ENCODE measurements at regions not wholly inside any gene's neighbourhood (a gene's known extent, or its start where the extent isn't known, plus 50 kb on each side); places are given as distances from the start of the nearest gene placed in this dataset.

DNA sequence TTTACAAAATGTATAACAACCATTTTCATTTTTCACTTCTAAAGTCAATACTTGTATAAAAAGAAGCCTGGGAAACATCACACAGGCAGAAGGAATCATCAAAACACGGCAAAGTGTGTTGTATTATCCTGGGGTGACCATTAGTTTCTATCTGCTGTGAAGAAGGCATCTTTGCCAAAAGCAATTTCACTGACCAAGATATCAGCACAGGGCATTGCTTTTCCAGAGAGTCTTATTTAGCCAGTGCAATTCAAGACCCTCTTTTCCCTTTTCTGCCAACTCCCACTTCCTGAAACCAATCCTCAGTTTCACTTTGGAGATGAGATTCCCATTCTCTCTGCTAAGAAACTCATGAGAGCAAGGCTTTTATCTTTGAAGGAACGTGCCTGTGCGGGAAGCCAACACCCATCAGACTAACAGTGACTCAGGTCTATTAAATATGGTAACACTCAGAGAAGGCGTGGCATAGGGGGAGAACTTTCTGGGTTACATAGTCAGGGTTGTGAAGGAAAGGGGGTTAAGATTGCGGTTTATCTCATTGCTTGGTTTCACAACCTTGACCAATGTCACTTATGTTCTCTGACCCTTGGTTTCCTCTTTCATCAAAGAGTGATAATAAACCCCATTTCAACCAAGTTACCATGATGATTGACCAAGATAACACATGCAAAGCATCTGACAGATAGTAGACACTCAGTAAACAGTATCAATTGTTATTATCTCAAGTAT lies 666.9 kb upstream of the KLF4 start:
- no peak for DNase-seq
- intact Hi-C loops (cut with micrococcal nuclease): no loop called here
- Mint-ChIP-seq H3K27me3 (no peaks in the 10 kb centered on the region), H3K9me3 (no peaks in the 10 kb centered on the region), H3K27ac (no peak overlapping the region), H3K36me3 (no peaks in the 10 kb centered on the region), H3K4me1 (ENCODE audit: low read depth) (no peaks in the 10 kb centered on the region), H3K4me3 (no peak overlapping the region)
- CTCF ChIA-PET: no interaction called here
- POLR2A ChIA-PET: no interaction called here

DNA sequence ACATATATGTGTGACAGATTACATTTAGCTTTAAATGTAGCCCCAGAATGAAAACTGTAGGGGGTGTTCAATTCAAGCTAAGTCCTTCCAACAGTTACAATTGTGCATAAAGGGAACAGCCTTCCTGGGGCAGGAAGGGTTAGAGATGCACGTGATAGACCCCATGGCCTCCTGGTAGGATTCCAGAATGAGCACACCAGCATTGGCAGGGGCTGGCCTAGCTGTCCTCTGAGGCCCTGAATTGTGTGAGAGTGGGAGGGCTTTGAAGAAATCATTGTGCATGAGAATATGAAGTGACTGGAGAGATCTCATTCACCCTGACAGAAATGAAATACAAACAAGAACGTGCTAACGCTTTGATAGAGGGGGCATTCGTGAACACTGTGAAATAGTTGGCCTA lies 663.8 kb upstream of the KLF4 start:
- H3K4me3 Mint-ChIP-seq: no peak overlapping the region
- no peaks in the 10 kb centered on the region for H3K36me3 Mint-ChIP-seq
- CTCF ChIA-PET: no interaction called here

DNA sequence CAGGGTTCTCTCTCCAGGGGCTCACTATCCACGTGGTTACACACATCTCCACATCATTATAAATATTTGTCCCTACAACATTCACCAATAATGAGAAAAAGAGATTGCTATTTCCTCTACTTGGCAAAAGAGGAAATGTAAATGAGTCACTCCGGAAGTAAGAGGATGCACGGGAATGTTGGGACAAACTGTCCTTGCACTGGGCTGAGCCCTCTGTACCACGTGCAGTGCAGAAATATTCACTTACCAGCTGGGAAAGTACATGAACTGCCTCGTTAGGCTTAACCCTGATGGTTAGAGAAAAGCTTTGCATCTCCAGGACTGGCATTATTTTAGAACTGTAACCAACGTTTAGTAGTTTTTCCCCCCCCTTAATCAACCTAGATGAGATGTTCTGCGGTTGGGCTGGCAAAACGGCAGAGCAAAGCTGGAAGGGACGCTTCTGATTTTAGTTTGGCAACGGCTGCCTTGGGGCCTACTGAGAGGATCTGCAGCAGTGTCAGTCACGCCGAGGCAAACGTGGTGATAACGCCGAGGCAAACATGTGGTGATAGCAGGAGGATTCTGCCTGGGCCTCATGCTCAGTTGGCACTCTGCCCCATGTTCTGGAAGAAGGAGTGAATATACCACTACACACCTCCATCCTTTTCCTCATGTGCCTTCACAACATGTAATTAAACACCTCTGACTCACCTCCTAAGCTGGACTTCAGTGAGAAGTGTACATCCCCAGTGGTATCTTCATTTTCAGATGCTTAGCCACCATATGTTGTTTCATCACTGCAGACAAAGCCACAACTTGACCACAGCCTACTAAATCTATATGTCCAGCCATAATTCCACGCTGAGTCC lies 661.4 kb upstream of the KLF4 start:
- H3K9me3 Mint-ChIP-seq: peaks cover 14% of the 10 kb centered on the region
- H3K4me3 Mint-ChIP-seq: no peak overlapping the region
- ChIA-PET POLR2A (no interaction called here), CTCF (no interaction called here)
- no peaks in the 10 kb centered on the region for H3K4me1 Mint-ChIP-seq (ENCODE audit: low read depth)
- H3K27me3 Mint-ChIP-seq: no peaks in the 10 kb centered on the region
- DNase-seq: no peak
- no peaks in the 10 kb centered on the region for H3K36me3 Mint-ChIP-seq
- intact Hi-C loops (cut with micrococcal nuclease): no loop called here
- H3K27ac Mint-ChIP-seq: no peak overlapping the region

More for the DNA sequence above, 663.8 kb upstream of the KLF4 start:
- Mint-ChIP-seq H3K27ac (no peak overlapping the region), H3K27me3 (no peaks in the 10 kb centered on the region), H3K4me1 (ENCODE audit: low read depth) (no peaks in the 10 kb centered on the region), H3K9me3 (no peaks in the 10 kb centered on the region)
- intact Hi-C loops (cut with micrococcal nuclease): no loop called here
- no peak for DNase-seq
- POLR2A ChIA-PET: no interaction called here

DNA sequence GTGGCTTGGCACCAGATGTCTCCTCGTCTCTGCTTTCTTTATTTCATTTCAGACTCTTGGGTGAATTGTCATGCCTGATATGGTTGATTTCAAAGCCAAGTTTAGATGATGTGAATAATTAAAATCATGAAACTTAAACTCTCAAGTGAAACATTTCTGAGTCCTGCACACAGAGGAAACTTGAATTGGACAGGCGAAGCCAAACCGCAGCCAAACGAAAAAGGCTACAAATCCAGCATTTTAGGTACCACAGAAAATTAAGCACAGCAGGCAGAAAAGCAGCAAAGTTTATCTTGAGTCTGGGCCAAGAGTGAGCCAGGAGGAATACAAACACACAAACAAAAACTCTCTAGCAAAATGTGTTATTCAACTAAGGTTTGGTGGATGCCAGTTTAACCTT lies 659.8 kb upstream of the KLF4 start:
- CTCF ChIA-PET: no interaction called here
- H3K9me3 Mint-ChIP-seq: peaks cover 20% of the 10 kb centered on the region
- POLR2A ChIA-PET: no interaction called here
- H3K4me3 Mint-ChIP-seq: no peak overlapping the region
- DNase-seq: no peak
- H3K36me3 Mint-ChIP-seq: no peaks in the 10 kb centered on the region
- intact Hi-C loops (cut with micrococcal nuclease): no loop called here
- no peak overlapping the region for H3K27ac Mint-ChIP-seq
- H3K4me1 Mint-ChIP-seq (ENCODE audit: low read depth): no peaks in the 10 kb centered on the region
- H3K27me3 Mint-ChIP-seq: no peaks in the 10 kb centered on the region

DNA sequence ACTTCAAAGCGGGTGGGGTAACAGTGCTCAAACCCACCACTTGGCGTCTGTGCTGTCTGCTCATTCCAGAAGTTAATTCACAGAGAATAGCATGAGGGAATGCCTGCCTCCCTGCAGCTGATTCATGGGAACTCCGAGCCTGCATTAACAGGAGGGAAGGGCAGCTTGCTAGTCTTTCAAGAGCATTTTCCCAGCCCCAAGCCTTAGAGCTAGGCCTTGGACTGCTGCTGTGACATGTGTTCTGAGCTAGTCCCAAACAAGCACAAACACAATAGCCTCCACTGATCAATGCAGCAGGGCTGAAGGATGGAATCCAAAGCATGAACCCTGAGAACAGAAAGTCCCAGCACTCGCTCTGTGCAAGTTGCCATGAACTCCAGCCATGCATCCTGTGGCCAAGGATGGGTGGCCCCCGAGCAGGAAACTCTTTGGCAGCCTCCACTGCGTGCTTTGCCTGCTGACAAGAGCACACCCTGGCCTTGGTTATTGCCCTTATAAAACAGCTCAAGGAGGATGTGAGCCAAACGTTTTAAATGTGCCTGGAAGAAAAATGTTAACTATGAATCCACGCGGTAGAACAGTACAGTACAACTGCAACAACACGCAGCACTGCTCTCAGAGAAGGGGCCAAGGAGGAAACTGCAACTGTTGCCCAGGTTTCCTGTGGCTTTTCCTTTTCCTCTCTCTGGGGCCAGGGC lies 653.1 kb upstream of the KLF4 start:
- Mint-ChIP-seq H3K4me3 (no peak overlapping the region), H3K27me3 (no peaks in the 10 kb centered on the region), H3K4me1 (ENCODE audit: low read depth) (no peaks in the 10 kb centered on the region), H3K27ac (no peak overlapping the region), H3K9me3 (peaks cover 18% of the 10 kb centered on the region), H3K36me3 (no peaks in the 10 kb centered on the region)
- ChIA-PET POLR2A (no interaction called here), CTCF (no interaction called here)
- intact Hi-C loops (cut with micrococcal nuclease): no loop called here
- no peak for DNase-seq

DNA sequence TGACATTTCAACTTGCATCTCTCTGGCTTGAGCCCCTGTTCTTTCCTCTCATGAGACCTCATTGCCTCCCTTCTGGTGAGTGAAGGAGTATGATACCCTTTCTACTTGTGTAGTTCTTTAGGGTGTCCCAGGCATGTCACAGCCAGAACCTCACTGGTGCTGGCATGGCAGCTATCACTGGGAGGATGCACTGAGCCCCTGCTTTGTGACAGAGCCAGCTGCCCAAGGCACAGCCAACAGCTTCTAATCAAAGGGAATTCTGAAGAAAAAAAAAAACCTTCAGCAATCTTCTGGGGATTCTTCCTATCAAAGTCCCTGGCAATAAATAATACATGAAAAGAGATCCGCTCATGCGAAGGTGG lies 652.6 kb upstream of the KLF4 start:
- CTCF ChIA-PET: no interaction called here

DNA sequence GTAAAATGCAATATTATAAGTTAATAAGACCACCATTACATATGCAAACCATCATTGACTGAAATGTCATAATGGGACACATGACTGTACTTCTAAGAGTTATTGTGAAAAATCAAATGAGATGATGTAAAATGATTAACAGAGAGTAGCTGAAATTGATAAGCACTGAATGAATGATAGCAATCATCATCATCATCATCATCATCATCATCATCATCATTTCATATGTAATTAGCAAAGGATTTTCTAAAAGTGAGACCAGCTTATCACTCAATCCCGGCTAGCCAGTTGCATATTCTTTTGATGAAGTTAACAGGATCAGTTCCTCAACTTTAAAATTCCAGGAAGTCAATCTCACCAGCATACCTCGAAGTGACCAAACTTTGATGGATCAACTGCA lies 650.3 kb upstream of the KLF4 start:
- ChIA-PET POLR2A (no interaction called here), CTCF (no interaction called here)
- intact Hi-C loops (cut with micrococcal nuclease): no loop called here
- Mint-ChIP-seq H3K9me3 (peaks cover 2% of the 10 kb centered on the region), H3K4me3 (no peak overlapping the region), H3K36me3 (no peaks in the 10 kb centered on the region), H3K27me3 (no peaks in the 10 kb centered on the region), H3K4me1 (ENCODE audit: low read depth) (no peaks in the 10 kb centered on the region), H3K27ac (no peak overlapping the region)
- DNase-seq: no peak

More for the DNA sequence above, 652.6 kb upstream of the KLF4 start:
- intact Hi-C loops (cut with micrococcal nuclease): no loop called here
- no peaks in the 10 kb centered on the region for H3K27me3 Mint-ChIP-seq
- H3K36me3 Mint-ChIP-seq: no peaks in the 10 kb centered on the region
- DNase-seq: no peak
- no peaks in the 10 kb centered on the region for H3K4me1 Mint-ChIP-seq (ENCODE audit: low read depth)
- no peak overlapping the region for H3K4me3 Mint-ChIP-seq
- no peak overlapping the region for H3K27ac Mint-ChIP-seq
- POLR2A ChIA-PET: no interaction called here
- H3K9me3 Mint-ChIP-seq: peaks cover 14% of the 10 kb centered on the region

DNA sequence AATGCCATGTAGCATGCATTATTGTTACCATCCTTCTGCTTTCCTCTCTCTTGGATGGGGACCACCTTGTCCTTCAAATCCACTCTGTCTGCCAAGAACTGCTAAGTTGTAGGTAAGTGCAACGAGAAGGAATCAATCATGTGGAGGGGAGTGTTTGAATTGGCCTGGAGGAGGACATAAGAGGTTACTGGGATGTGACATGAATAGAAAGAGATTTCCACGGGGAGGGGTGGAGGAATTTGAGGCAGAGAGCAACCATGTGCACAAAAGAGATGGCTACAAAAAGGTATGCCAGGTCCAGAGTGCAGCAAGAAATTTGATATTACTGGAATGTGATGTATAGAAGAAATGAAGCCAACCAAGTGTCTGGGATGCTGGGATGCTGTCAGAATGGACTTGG lies 648.9 kb upstream of the KLF4 start:
- Mint-ChIP-seq H3K4me3 (no peak overlapping the region), H3K27ac (no peak overlapping the region)
- POLR2A ChIA-PET: no interaction called here

DNA sequence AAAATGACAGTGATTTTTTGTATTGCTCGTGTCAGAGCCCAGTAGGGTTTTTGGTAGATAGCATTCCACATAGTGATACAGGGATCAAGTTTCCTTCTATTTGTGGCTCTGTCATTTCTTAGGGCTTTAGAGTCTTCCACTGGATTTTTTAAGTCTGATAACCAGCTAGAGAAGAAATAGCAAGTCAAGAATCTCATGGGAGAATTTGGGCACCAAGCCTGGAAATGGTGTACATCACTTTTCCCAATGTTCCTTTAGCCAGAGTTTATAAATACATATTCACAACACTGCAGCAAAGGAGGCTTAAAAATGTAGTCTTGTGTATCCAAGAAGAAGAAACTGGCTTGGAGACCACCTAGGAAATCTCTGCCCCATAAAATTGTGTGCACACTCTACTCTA lies 647.1 kb upstream of the KLF4 start:
- H3K9me3 Mint-ChIP-seq: peaks cover 2% of the 10 kb centered on the region
- intact Hi-C loops (cut with micrococcal nuclease): no loop called here
- no peak for DNase-seq
- ChIA-PET POLR2A (no interaction called here), CTCF (no interaction called here)
- no peak overlapping the region for H3K27ac Mint-ChIP-seq
- no peaks in the 10 kb centered on the region for H3K4me1 Mint-ChIP-seq (ENCODE audit: low read depth)
- no peaks in the 10 kb centered on the region for H3K36me3 Mint-ChIP-seq
- H3K27me3 Mint-ChIP-seq: no peaks in the 10 kb centered on the region
- no peak overlapping the region for H3K4me3 Mint-ChIP-seq

More for the DNA sequence above, 648.9 kb upstream of the KLF4 start:
- intact Hi-C loops (cut with micrococcal nuclease): no loop called here
- Mint-ChIP-seq H3K27me3 (no peaks in the 10 kb centered on the region), H3K4me1 (ENCODE audit: low read depth) (no peaks in the 10 kb centered on the region), H3K36me3 (no peaks in the 10 kb centered on the region), H3K9me3 (peaks cover 2% of the 10 kb centered on the region)
- no peak for DNase-seq
- CTCF ChIA-PET: no interaction called here

DNA sequence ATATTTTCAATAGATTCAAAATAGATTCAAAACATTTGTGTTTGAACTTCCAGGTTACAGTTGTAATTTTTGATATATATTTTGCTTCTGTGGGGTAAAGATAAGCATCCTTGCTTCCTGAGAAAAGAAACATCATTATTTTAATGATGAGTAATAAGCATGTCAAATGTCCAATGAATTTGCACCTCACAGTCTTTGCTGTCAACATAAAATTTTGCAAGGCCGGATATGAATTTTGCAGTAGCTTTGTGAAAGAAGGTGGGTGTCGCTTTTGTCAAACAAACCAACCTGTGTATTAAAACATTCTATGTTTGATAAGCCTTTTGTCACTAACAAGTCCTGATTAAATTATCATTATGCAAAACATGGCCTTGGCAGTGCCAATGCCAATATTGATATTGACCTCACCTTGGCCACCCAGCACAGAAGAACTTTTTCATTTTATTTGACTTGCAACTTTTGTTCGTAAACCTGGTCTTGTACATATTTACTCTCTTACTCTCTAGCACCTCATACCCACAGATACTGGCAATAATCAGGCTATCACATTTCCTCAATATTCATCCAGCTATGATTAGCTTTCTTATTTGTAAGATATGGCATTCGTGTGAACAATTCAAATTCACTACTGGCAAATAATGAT lies 645.0 kb upstream of the KLF4 start:
- DNase-seq: no peak
- Mint-ChIP-seq H3K27me3 (no peaks in the 10 kb centered on the region), H3K36me3 (no peaks in the 10 kb centered on the region), H3K4me3 (no peak overlapping the region), H3K9me3 (no peaks in the 10 kb centered on the region), H3K27ac (no peak overlapping the region), H3K4me1 (ENCODE audit: low read depth) (no peaks in the 10 kb centered on the region)
- intact Hi-C loops (cut with micrococcal nuclease): no loop called here
- ChIA-PET CTCF (no interaction called here), POLR2A (no interaction called here)

DNA sequence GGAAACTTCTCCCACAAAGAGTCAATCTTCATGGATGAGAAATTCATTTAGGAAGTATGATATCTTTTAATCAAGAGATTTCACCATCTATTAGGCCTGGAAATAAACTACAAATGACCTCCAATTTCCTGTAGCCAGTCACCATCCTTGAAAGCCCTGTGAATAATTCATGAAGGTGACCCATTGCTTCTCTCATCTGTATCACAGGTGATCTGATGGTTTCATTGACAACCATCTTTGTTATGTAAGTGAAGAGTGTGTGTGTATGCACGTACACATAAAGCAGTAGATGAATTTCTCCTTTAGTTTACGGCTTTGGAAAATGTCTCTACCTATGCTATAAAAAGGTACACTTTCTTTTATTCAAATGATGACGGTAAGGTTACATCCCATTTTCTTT lies 644.1 kb upstream of the KLF4 start:
- Mint-ChIP-seq H3K27ac (no peak overlapping the region), H3K27me3 (no peaks in the 10 kb centered on the region), H3K4me1 (ENCODE audit: low read depth) (no peaks in the 10 kb centered on the region), H3K36me3 (no peaks in the 10 kb centered on the region), H3K9me3 (no peaks in the 10 kb centered on the region), H3K4me3 (no peak overlapping the region)
- CTCF ChIA-PET: no interaction called here
- POLR2A ChIA-PET: no interaction called here
- intact Hi-C loops (cut with micrococcal nuclease): no loop called here
- DNase-seq: no peak

DNA sequence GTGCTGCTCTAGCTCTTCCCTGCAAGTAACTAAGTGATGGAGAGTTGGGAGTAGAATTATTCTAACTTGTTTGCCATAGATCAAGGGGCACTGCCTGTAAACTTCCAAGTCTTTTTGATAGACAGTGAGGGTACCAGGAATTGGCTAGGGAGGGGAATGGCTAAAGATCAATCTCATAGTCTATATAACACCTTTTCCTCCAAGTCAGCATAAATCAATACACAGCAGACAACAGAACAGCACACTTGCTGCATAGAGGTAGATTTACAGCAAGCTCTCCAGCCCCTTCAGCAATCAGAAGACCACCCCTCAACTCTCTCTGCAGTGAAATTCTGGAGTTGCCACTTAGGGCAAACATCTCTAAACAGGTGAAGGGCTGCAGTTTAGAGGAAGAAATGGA lies 643.5 kb upstream of the KLF4 start:
- CTCF ChIA-PET: no interaction called here
- intact Hi-C loops (cut with micrococcal nuclease): no loop called here
- no peaks in the 10 kb centered on the region for H3K27me3 Mint-ChIP-seq
- H3K27ac Mint-ChIP-seq: no peak overlapping the region
- no peak for DNase-seq
- H3K36me3 Mint-ChIP-seq: no peaks in the 10 kb centered on the region
- no peaks in the 10 kb centered on the region for H3K4me1 Mint-ChIP-seq (ENCODE audit: low read depth)
- POLR2A ChIA-PET: no interaction called here
- H3K4me3 Mint-ChIP-seq: no peak overlapping the region
- H3K9me3 Mint-ChIP-seq: no peaks in the 10 kb centered on the region
